HS-27A (cell line): ENCODE measurements at regions not wholly inside any gene's neighbourhood (a gene's known extent, or its start where the extent isn't known, plus 50 kb on each side); places are given as distances from the start of the nearest gene placed in this dataset.

Source experiments
- DNase-seq: peaks from one replicate; pipeline ENCODE4 v3.0.0-alpha.2; 2012; ENCODE audit warnings: low read depth, missing footprints

DNA sequence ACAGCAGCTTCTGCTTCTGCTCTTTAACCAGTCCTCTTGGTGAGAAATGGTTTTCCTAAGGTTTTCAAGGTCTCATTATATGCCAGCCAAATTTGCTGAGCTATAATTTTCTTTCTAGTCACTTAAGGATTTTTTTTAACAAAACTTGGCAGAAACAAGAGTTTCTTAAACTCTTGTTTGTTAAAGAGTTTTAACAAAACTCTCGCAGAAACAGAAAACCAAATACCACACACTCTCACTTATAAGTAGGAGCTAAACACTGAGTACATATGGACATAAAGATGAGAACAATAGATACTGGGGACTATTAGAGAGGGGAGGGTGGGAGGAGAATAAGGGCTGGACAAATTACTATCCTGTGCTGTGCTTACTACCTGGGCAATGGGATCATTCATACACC lies 908.3 kb downstream of the TUSC7 start:
- no peak for DNase-seq

DNA sequence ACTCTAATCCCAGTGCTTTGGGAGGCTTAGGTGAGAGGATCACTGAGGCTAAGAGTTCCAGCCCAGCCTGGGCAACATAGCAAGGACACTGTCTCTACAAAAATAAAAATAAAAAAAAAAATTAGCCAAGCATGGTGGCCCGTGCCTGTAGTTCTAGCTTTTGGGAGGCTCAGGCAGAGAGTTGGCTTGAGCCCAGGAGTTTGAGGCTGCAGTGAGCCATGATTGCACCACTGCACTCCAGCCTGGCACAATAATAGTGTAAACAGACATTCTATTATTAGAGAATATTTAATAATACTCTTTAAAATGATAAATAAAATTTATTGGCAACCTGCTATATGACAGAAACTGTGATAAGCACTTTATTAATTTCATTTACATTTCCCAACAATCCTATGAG lies 908.9 kb downstream of the TUSC7 start:
- no peak for DNase-seq

GRCh38 chr3:117619805-117620204 lies 910.2 kb downstream of the TUSC7 start:
- DNase-seq: no peak

DNA sequence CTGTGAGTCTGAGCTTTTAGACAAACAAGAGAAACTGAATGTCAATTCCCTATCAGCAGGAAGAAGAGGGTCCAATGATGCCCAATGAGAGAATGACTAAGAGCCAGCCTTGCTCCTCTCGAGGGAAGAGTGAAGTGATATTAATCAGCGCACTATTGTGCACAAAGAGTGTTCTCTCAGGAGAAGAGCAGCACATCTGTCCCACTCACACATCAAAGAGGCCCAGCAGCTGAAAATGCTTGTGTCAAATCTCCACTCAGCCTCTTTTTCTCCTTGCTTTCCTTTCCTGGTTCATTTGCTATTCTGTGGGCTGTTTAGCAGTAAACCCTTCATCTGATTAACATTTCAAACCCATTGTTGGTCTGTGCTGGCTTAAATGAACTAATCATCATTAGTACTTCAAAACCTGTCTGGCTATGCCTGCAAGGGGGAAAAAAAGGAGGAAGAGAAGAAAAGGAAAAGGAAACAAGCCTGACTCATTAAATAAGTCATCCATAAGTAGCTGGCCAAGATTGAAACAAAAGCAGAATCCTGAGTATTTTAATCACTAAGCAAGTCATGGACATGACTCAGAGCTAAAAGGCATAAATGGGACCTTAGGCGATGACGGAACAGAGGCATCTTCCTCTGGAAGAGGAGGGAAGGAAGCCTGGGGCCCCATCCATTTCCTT lies 912.7 kb downstream of the TUSC7 start:
- peak; percentile 56 for DNase-seq

DNA sequence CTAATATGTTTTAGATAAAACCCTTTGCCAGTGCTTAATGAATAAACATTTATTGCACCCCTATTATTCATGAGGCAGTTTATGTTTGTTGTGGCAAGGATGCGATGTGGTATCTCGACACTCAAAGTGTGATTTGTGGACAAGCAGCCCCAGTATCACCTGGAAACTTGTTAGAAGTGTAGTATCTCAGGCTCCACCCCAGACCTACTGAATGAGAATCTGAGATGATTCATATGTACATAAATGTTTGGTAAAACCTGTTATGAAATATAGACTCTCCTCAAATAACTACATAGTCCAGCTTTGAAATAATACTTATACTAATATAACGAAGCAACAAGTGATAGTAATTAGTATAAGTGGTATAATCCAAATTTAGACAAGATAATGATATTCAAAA lies 914.8 kb downstream of the TUSC7 start:
- no peak for DNase-seq

DNA sequence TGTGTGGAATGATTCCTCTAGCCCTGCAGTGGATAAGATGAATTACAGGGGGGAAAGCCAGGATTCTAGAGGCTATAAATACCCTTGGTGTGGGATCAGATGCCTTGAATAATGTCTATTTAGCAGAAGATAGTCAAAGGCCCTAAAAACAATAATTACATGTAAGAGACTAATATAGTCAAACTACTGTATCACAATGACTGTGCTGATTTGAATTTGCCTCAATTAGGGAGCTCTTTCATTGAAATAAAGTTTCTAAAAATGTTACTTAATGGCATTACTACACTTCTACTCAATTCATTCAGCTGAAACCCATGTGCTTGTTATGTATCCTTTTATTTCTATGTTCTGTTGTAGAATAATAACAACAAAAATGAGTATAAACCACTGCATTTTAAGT lies 915.6 kb downstream of the TUSC7 start:
- DNase-seq: no peak

GRCh38 chr3:117626577-117626976 lies 917.0 kb downstream of the TUSC7 start:
- no peak for DNase-seq

GRCh38 chr3:117628823-117629291 lies 919.3 kb downstream of the TUSC7 start:
- peak; percentile 31 for DNase-seq

- DNase-seq: no peak
Observed at GRCh38 chr3:117629505-117629904, 919.9 kb downstream of the TUSC7 start.

DNA sequence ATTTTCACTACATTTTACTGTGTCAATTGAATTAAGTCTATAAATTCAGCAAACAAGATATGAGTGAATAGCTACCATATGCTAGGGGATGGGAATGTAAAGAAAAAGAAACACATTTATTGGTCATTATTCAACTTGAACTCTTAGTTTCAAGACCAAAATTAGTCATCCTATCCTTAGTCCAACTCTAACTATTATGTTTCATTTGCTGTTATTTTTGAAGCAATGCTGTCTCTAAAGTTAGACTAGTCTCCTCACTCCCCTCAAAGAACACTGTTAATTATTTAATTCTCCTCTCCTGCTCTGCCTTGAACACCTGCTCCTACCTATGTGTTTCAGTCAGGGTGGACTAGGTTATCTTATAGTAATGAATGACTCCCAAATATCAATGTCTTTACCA lies 920.9 kb downstream of the TUSC7 start:
- no peak for DNase-seq

DNA sequence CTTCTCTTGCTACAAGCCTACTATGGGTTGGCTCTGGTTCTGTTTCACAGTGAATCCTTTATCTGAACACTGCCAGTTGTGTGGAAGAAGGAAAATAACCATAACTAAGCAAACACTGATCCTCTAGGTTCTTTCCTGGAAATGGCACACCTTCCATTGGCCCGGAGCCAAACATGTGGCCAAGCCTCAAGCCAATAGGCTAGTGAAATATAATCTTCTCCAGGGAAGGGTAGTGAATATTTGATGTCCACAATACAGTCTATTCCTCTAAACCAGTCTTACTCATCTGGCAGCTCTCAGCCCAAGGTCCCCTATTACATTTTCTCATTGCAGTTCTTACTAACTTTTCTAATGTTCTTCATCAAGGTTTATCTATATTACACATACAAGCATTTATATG lies 921.3 kb downstream of the TUSC7 start:
- no peak for DNase-seq

GRCh38 chr3:117631781-117632180 lies 922.2 kb downstream of the TUSC7 start:
- DNase-seq: no peak

DNA sequence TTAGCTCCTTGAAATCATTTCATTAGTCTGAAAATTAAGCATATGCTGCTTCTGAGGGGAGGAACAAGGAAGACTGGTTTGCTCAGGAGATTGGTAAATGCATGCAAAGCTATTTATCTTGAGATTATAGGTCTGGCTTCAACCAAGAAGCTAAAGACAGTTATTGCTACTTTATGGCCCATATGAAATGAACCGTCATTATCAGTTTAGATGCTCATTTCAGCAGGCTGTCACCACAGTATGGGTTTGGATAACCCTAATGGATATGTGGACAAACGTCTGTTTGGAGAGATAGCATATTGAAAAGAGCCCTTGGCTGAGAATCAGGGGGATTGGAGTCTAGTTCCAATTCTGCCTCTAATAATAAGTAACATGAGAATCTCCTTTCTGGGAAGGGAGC lies 922.6 kb downstream of the TUSC7 start:
- DNase-seq: no peak

DNA sequence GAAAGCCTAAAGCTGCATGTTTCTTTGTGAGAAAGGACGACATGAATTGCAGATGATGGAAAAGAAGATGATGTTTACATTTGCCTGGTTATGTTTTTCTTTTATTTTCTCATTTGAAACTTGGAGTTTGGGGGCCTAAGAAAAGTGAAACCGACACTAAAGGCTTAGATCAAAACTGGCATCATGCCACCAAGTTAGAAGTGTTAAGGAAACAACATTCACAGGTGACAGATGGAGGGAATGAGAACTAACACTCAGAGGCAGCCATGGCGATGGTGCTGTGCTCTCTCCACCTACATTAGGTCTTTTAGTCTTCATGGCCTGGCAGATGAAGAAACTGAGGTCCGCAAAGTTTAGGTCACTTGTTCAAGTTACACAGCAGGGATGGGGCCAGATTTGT lies 923.6 kb downstream of the TUSC7 start:
- no peak for DNase-seq

DNA sequence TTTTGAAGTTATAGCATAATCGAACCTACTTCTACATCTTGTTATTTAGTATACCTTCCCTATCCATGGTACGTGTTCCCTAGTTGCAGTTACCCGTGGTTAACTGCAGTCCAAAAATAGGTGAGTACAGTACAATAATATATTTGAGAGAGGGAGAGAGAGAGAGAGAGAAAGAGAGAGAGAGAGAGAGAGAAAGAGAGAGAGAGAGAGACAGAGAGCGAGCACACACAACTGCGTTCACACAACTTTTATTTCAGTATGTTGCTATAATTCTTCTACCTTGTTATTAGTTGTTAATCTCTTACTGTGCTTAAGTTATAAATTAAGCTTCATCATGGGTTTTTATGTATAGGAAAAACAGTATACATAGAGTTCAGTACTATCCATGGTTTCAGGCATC lies 928.1 kb downstream of the TUSC7 start:
- no peak for DNase-seq

GRCh38 chr3:117644203-117644602 lies 934.6 kb downstream of the TUSC7 start:
- DNase-seq: no peak

DNA sequence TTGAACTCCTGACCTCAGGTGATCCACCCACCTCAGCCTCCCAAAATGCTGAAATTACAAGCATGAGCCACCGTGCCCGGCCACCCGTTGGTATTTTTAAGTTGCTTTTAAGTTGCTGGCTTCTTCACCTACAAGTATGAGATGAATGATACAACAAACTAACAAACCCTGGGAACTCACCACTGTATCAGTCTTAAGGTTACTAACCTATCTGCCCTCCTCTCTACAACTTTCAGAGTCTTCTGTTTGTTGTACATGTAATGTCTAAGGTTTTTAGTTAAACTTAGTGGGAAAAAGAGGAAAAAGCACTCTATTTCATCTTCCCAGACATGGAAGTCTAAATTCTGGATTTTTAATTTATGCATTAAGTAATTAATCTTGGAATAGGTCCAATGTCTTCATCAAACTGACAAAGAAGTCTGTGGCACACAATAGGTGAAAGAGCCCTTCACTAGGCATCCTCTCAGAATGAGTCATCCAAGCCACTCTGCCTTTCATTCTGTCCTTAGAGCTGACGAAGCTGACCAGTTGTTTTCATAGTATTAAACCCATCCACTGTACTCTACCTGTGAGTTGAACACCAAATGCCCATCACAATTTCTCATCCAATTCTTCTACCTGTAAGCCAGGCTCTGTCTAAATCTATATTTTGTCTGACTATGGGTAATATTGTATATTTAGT lies 936.1 kb downstream of the TUSC7 start:
- DNase-seq: no peak

GRCh38 chr3:117647435-117647834 lies 937.9 kb downstream of the TUSC7 start:
- DNase-seq: no peak

GRCh38 chr3:117651246-117651645 lies 941.7 kb downstream of the TUSC7 start:
- DNase-seq: no peak

- DNase-seq: no peak
Observed at GRCh38 chr3:117656391-117656790, 946.8 kb downstream of the TUSC7 start.

DNA sequence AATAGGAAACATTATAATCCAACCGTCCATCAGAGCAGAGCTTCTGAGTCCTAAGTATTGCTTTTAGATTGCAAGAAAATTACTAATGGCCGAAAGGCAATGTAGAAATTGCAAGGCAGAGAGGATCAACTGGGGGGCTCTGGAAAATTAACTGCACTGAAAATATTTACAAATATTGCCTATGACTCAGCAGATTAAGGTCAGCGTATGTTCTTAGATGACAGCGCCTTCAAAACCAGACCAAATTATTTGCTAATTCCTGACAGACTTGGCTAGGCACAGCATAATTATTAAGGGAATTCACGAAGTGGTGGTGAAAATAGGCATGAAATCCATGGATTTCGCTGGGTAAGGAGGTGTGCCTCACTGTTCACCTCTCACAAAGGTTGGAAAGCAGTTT lies 947.7 kb downstream of the TUSC7 start:
- DNase-seq: no peak

DNA sequence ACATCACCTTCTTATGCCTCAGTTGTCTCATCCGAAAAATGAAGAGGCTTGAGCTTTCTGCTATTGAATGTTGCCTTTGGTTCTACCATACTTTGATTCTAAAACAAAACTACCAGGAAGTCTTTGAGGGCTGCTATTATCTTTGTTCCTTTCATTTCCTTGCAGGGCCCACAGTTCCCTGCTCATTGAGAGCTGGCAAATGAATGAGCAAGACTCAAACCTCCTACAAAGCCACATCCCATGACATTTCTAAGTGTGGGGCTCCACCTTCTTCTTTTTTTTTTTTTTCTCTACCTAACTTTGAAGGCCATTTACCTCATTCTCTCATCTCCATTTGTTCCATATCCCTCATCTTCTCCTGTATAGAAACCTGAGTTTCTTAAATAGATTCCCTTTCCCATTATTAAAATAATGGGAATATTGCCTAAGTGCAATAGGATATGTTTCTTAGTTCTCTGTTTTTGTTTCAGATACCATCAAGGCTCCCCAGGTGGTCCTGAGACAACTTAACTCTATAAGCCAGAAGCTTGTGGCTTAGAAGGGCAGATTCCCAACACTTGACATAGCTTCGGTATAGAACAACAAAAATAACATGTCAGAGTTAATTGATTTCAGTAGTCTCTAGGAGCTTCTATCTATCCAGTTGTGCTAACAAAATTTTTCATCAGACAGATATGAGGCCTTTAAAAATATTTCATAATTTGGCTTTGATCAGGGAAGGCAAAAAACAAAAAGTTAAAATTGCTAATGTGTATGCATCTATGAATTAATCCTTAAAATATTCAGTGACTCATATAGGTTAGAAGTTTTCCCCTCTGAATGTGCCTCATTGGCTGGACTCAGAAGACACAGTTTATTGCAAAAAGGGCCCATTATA lies 951.6 kb downstream of the TUSC7 start:
- DNase-seq: peak; percentile 41

GRCh38 chr3:117661818-117662095 lies 952.2 kb downstream of the TUSC7 start:
- DNase-seq: no peak
